Mucosa of descending colon (tissue), 3 donors: ENCODE measurements at regions not wholly inside any gene's neighbourhood (a gene's known extent, or its start where the extent isn't known, plus 50 kb on each side); places are given as distances from the start of the nearest gene placed in this dataset.

Source experiments
- ATAC-seq: fragments of 200-7000 bp; cut with Tn5 transposase; one replicate; pipeline ENCODE4 v1.9.1; 2020; ENCODE audit warnings: mild to moderate bottlenecking, moderate library complexity
- DNase-seq, 3 donors: peaks; one replicate each; pipeline ENCODE4 v3.0.0-alpha.2; 2020
- H3K36me3 ChIP-seq: fragments of 200-600 bp; one replicate; pipeline ENCODE4 v1.8.0; 2021; ENCODE audit warnings: low read depth, mild to moderate bottlenecking
- H3K4me1 ChIP-seq: fragments of 200-600 bp; one replicate; pipeline ENCODE4 v1.8.0; 2021; ENCODE audit warnings: low read depth, mild to moderate bottlenecking
- H3K4me3 ChIP-seq: fragments of 200-600 bp; one replicate; pipeline ENCODE4 v1.8.0; 2021; ENCODE audit warnings: mild to moderate bottlenecking
- H3K9me3 ChIP-seq: fragments of 200-600 bp; one replicate; pipeline ENCODE4 v1.8.0; 2021; ENCODE audit warnings: mild to moderate bottlenecking
- intact Hi-C, 2 donors: fragments of 100-400 bp; cut with DNase I in 1 of 2; cut with micrococcal nuclease in 1 of 2; formaldehyde crosslinking; loops; one replicate each; pipeline versions ENCODE4 v1.11.0 to v1.11.1; 2022; cut with DNase I, micrococcal nuclease
- TF ChIP-seq, protein P1 (sequence below): fragments of 200-600 bp; IDR thresholded peaks from one replicate; pipeline ENCODE4 v1.8.0; 2022; ENCODE audit warnings: antibody characterized with exemption, mild to moderate bottlenecking
- donor health status: DM: no; HTN: no; CAD: no; lungs with moderate emphysema.
- donor health status: DM: no; HTN: no; CAD: no.
- donor health status: DM: no; HTN: yes; CAD: no.

- DNase-seq (no peak), ATAC-seq (no peak)
- TF ChIP-seq, protein P1, sequence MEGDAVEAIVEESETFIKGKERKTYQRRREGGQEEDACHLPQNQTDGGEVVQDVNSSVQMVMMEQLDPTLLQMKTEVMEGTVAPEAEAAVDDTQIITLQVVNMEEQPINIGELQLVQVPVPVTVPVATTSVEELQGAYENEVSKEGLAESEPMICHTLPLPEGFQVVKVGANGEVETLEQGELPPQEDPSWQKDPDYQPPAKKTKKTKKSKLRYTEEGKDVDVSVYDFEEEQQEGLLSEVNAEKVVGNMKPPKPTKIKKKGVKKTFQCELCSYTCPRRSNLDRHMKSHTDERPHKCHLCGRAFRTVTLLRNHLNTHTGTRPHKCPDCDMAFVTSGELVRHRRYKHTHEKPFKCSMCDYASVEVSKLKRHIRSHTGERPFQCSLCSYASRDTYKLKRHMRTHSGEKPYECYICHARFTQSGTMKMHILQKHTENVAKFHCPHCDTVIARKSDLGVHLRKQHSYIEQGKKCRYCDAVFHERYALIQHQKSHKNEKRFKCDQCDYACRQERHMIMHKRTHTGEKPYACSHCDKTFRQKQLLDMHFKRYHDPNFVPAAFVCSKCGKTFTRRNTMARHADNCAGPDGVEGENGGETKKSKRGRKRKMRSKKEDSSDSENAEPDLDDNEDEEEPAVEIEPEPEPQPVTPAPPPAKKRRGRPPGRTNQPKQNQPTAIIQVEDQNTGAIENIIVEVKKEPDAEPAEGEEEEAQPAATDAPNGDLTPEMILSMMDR, result no peak
- Histone ChIP-seq H3K9me3 (no peaks in the 10 kb centered on the region), H3K4me3 (no peak overlapping the region), H3K36me3 (no peaks in the 10 kb centered on the region), H3K4me1 (no peaks in the 10 kb centered on the region)
- intact Hi-C loops, result loop anchor here in 1 of 2 donors (2.0 kb wide), 1 partner anchor 339 kb away; no protein-coding TSS in a partner anchor
Measured at GRCh38 chr2:120681696-120682288, 53.9 kb upstream of the GLI2 start.

DNA sequence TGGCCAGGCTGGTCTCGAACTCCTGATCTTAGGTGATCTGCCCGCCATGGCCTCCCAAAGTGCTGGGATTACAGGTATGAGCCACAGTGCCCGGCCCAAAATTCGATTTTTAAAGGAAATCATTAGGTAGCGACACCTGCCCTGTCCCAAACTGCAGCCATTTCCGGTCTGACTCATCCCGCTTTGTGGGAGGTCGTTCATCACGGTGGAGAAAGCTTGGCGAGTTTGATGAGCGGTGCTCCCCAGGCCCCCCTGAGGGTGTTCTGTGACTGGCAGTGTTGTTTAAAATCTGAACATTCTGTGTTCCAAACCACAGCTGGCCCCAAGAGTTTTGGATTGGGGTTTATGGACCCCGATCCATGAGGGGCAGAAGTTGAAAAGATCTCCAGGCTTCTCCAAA is 53.0 kb upstream of the GLI2 start:
- Histone ChIP-seq H3K9me3 (no peaks in the 10 kb centered on the region), H3K4me3 (no peak overlapping the region), H3K36me3 (no peaks in the 10 kb centered on the region), H3K4me1 (no peaks in the 10 kb centered on the region)
- ATAC-seq, result no peak
- intact Hi-C loops, result no loop called here
- TF ChIP-seq, protein P1, result no peak
- DNase-seq, result no peak

- Histone ChIP-seq H3K4me1 (no peaks in the 10 kb centered on the region), H3K36me3 (no peaks in the 10 kb centered on the region), H3K9me3 (no peaks in the 10 kb centered on the region), H3K4me3 (no peak overlapping the region)
- intact Hi-C loops, result no loop called here
- TF ChIP-seq, protein P1, result no peak
- DNase-seq (no peak), ATAC-seq (no peak)
Measured at GRCh38 chr2:120683081-120683480, 52.6 kb upstream of the GLI2 start.

- TF ChIP-seq, protein P1, result no peak
- ATAC-seq (no peak), DNase-seq (no peak)
- Histone ChIP-seq H3K4me1 (no peaks in the 10 kb centered on the region), H3K9me3 (no peaks in the 10 kb centered on the region), H3K36me3 (no peaks in the 10 kb centered on the region), H3K4me3 (no peak overlapping the region)
- intact Hi-C loops, result no loop called here
Measured at GRCh38 chr2:120683701-120684100, 52.0 kb upstream of the GLI2 start.

GRCh38 chr2:120684289-120685065 is 51.2 kb upstream of the GLI2 start:
- intact Hi-C loops, result no loop called here
- DNase-seq, result no peak

More at GRCh38 chr2:120684289-120685065, 51.2 kb upstream of the GLI2 start:
- no peak overlapping the region for H3K4me3 ChIP-seq
- no peaks in the 10 kb centered on the region for H3K36me3 ChIP-seq
- no peaks in the 10 kb centered on the region for H3K4me1 ChIP-seq
- TF ChIP-seq, protein P1, result no peak
- no peaks in the 10 kb centered on the region for H3K9me3 ChIP-seq
- ATAC-seq, result no peak
